GM12801 (cell line): ENCODE measurements at regions not wholly inside any gene's neighbourhood (a gene's known extent, or its start where the extent isn't known, plus 50 kb on each side); places are given as distances from the start of the nearest gene placed in this dataset.

Experiments
- CTCF ChIP-seq: IDR thresholded peaks from one replicate; pipeline ENCODE4 v1.5.1; 2011; ENCODE audit warnings: control low read depth; ENCODE audit not compliant: insufficient read length; ENCODE audit errors: extremely low read depth

- TF ChIP-seq CTCF = no peak
Measured at GRCh38 chr20:39289831-39290230, 327.7 kb downstream of the DHX35 start.

DNA sequence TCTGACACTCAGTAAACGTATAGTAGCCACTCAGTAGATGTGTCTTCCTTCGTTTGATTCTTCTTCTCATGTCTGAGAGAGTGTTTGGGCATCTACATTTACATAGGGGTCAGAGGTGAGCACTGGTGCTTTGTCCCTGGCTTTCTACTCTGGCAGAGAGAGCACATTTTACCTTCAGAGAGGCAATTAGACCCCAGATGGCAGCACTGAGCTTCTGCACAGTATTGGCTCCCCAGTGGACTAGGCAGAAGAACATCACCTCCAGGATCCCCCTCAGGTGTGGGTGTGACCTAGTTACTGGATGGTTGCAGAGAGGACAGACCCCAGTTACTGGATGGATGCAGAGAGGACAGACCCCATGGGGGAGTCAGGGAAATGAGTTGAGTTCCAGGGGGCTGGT, 327.2 kb downstream of the DHX35 start:
- TF ChIP-seq CTCF = no peak

GRCh38 chr20:39283464-39283863, 321.3 kb downstream of the DHX35 start:
- no peak for TF ChIP-seq CTCF

DNA sequence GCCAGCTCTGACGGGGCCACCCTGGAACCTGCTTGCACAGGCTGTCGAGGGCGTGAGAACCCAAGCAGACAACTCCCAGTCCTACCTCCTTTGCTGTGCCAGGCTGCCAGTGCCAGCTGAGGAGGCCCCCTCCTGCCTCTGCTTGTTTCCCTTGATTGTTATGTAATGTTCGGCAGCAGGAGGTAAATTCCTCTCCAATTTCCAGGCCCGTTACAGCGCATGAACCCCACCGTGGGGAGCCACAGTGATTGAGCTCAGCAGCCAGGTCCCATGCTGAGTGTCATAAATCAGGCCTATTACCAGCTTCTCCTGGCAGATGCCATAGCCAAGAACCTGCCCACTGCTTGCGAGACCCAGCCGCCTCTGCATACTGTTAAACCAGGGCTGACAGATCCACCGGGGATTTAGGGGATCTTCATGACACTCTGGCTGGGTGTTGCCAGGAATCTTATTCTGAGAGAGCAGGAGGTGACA, 320.5 kb downstream of the DHX35 start:
- no peak for TF ChIP-seq CTCF

DNA sequence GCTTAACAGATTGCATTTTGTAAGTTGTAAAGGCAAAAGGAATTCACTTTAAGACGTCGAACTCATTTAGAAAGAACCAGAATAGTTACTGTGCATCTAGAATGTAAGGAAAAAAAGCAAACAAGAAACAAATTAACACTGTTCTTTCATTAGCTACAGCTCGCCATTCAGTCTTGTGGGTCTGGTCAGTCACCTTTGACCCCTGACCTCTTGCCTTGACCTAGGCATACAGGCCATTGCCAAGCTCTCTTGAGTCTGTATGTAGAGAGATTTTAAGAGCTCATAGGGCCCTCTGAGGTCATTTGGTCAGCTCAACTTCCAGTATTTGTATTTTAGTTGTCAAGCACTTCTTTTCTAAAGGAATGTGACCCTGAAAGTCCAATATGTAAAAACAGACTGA, 318.7 kb downstream of the DHX35 start:
- TF ChIP-seq CTCF = no peak

DNA sequence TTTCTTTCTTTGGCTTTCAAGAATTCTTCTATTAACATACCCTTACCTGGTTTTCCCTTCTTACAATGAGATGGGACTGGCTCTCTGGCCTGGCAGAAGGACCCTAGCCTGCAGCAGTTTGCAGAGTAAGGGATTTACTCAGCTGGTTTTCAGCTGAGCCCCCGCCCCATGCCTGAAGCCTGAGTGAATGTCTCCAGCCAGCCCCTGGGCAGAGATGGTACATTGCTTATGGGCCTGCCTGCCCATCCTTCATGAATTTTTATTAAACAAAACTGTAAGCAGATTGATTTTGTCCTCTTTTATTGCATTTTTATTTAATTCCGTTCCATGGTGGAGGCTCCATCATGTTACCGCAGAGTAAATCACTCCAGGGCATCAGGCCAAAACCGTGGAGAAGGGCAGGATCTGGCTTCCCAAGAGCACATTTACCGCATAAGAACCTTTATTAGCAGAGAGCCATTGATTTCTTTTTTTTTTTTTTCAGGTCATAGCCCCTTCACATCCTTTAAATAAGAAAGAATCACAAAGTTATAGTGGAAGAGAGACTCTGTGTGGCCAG, 316.2 kb downstream of the DHX35 start:
- TF ChIP-seq CTCF = no peak

DNA sequence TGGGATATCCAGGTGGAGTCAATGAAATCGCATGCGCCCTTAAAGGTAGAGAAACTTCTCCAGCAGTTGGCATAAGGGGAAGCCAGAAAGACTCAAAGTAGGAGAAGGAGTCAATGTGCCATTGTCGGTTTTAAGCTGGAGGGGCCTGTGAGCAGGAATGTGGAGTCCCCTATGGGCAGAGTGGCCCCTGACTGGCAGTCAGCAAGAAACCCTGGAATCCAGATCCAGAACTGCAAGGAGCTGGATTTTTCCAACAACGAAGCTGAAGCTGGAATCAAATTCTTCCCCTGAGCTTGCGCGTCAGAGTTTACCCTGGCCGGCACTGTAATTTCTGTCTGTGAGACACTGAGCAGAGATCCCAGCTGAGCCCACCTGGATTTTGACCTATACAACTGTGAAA, 315.0 kb downstream of the DHX35 start:
- TF ChIP-seq CTCF = no peak
